ENCODE measurements at regions not wholly inside any gene's neighbourhood (a gene's known extent, or its start where the extent isn't known, plus 50 kb on each side); places are given as distances from the start of the nearest gene placed in this dataset.

DNA sequence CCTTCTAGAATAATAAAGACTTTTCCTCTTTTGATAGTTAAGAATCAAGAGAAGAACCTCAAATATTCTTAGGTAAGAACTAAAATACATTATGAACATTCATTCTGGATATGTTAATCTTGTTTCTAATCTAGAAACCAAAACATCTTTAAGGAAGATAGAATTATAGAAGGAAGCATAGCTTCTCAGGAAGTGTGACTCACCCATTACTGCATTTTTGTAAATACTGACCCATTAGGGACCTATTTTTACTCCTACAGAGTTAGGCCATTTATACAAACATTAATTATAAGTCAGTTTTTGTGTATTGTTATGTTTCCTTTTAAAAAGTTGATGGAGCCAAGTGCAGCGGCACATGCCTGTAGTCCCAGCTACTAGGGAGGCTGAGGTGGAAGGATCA, 147.1 kb downstream of the NUFIP1 start:
- in situ Hi-C loops (cut with MboI; ENCODE audit: low sequenced_read_pairs, unreplicated experiment): no loop called here
- DNase-seq (ENCODE audit: low spot score): no peak
- TF ChIP-seq, protein P1, sequence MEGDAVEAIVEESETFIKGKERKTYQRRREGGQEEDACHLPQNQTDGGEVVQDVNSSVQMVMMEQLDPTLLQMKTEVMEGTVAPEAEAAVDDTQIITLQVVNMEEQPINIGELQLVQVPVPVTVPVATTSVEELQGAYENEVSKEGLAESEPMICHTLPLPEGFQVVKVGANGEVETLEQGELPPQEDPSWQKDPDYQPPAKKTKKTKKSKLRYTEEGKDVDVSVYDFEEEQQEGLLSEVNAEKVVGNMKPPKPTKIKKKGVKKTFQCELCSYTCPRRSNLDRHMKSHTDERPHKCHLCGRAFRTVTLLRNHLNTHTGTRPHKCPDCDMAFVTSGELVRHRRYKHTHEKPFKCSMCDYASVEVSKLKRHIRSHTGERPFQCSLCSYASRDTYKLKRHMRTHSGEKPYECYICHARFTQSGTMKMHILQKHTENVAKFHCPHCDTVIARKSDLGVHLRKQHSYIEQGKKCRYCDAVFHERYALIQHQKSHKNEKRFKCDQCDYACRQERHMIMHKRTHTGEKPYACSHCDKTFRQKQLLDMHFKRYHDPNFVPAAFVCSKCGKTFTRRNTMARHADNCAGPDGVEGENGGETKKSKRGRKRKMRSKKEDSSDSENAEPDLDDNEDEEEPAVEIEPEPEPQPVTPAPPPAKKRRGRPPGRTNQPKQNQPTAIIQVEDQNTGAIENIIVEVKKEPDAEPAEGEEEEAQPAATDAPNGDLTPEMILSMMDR (IDR thresholded peaks at IDR 0.05; ENCODE audit: borderline replicate concordance, control extremely low read depth, extremely low read depth, insufficient read depth, missing control alignments): no peak

DNA sequence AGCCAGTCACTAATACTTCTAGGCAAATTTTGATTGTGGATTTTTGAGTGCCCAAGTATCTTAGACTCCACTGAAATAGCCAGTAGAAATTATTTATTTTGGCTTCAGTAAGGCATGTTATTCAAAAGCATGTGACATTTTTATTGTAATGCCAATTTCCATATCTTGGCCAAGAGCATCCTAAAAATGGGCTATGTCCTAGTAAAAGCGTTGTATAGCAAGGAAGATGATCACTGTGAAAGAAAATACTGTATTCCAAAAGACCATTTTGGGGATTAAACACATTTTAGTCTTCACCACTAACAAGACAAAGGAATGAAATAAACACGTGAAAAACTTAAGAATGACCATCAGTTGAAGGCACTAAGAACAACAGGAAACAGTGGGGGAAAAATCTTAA, 149.1 kb downstream of the NUFIP1 start:
- DNase-seq (ENCODE audit: low spot score): no peak
- in situ Hi-C loops (cut with MboI; ENCODE audit: low sequenced_read_pairs, unreplicated experiment): no loop called here
- TF ChIP-seq, protein P1 (IDR thresholded peaks at IDR 0.05; ENCODE audit: borderline replicate concordance, control extremely low read depth, extremely low read depth, insufficient read depth, missing control alignments): no peak

DNA sequence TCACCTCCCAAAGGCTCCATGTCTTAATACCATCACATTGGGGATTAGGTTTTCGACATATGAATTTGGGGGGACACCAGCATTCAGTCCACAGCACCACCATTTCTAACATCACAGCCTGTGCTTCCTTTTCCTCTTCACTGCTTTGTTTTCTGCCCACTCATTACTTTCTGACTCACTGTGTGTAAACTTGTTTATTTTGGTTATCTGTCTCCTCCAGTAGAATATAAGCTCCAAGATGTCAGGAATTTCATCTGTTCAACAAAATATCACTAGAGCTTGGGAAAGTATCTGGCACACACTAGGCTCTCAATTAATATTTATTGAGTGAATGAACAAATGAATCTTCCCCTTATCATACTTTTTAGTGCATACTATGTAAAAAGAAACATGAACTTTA, 152.0 kb downstream of the NUFIP1 start:
- in situ Hi-C loops (cut with MboI; ENCODE audit: low sequenced_read_pairs, unreplicated experiment): no loop called here
- TF ChIP-seq, protein P1 (IDR thresholded peaks at IDR 0.05; ENCODE audit: borderline replicate concordance, control extremely low read depth, extremely low read depth, insufficient read depth, missing control alignments): no peak
- DNase-seq (ENCODE audit: low spot score): no peak

DNA sequence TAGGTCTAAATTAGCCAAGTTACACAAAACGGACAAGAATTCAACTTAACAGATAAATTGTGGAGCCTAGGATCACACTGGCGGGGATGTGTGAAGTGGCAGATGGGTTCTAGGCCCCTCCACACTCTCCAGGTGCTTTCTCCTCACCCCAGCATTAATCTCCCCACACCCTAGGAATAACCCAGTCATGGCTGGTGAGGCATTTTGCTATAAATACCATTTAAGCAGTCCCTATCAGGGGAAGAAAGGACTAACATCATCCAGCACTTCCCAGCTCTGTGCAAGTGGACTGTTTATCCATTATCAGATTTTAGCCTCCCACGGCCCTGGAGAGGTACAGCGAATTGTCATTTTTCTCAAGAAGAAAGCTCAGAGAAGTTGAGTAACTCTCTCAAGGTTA, 154.9 kb downstream of the NUFIP1 start:
- TF ChIP-seq, protein P1 (IDR thresholded peaks at IDR 0.05; ENCODE audit: borderline replicate concordance, control extremely low read depth, extremely low read depth, insufficient read depth, missing control alignments): no peak
- in situ Hi-C loops (cut with MboI; ENCODE audit: low sequenced_read_pairs, unreplicated experiment): no loop called here
- DNase-seq (ENCODE audit: low spot score): no peak

DNA sequence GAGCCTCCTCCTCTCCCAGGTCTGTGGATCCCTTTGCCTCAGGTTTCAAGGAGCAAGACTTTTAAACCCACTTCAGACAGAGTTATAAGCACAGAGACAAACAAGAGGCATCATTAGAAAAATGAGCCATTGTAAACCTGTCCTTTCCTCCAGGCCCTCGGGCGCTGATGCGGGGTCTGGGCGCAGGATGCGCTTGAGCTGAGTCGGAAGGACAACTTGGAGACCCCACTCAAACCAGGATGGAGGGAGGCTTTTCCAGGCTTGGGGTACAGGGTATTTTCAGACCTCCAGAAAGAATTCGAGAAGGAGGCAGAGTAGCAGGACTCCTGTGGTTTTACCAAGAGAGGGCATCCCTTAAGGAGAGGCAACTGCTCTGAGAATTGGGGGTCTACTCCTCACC, 155.6 kb downstream of the NUFIP1 start:
- no peak for DNase-seq (ENCODE audit: low spot score)
- TF ChIP-seq, protein P1 (IDR thresholded peaks at IDR 0.05; ENCODE audit: borderline replicate concordance, control extremely low read depth, extremely low read depth, insufficient read depth, missing control alignments): no peak
- in situ Hi-C loops (cut with MboI; ENCODE audit: low sequenced_read_pairs, unreplicated experiment): no loop called here

DNA sequence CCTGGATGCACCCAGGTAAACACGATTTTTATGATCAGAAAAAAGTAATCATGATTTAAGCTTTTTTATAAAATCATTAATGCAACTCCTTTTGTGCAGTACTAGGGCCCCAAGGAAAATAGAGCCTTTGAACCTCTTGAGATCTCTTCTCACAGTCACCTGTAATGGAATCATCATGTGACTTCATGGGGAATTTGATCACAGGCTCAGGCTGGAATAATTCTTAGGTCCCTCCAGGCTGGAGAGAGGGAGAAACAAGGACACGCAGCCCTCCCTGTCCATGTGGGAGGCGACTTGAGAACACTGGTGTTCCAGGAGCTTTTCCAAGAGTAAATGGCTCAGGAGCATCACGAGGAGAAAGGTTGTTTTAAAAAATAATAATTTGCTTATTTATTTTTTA, 156.1 kb downstream of the NUFIP1 start:
- TF ChIP-seq, protein P1 (IDR thresholded peaks at IDR 0.05; ENCODE audit: borderline replicate concordance, control extremely low read depth, extremely low read depth, insufficient read depth, missing control alignments): no peak
- DNase-seq (ENCODE audit: low spot score): no peak

More for the DNA sequence above, 156.1 kb downstream of the NUFIP1 start:
- in situ Hi-C loops (cut with MboI; ENCODE audit: low sequenced_read_pairs, unreplicated experiment): no loop called here

Measured in GM13976 (cell line).